ENCODE measurements at regions not wholly inside any gene's neighbourhood (a gene's known extent, or its start where the extent isn't known, plus 50 kb on each side); places are given as distances from the start of the nearest gene placed in this dataset.

GRCh38 chr20:55271371-55271770 is 733.9 kb downstream of the CBLN4 start:
- FAIRE-seq (no peak), DNase-seq (ENCODE audit: insufficient read length, low spot score) (no peak)
- TF ChIP-seq POLR2A (IDR thresholded peaks at IDR 0.05; ENCODE audit: low read depth, low read length) = no peak

- DNase-seq (ENCODE audit: insufficient read length, low spot score) (peak; percentile 5), FAIRE-seq (peak; percentile 11)
- no peak for TF ChIP-seq POLR2A (IDR thresholded peaks at IDR 0.05; ENCODE audit: low read depth, low read length)
Observed at GRCh38 chr20:55269913-55270312, 735.4 kb downstream of the CBLN4 start.

- no peak for DNase-seq (ENCODE audit: insufficient read length, low spot score)
- no peak for FAIRE-seq
- TF ChIP-seq POLR2A (IDR thresholded peaks at IDR 0.05; ENCODE audit: low read depth, low read length) = no peak
Observed at GRCh38 chr20:55266361-55266760, 739.0 kb downstream of the CBLN4 start.

GRCh38 chr20:55264703-55265239 is 740.5 kb downstream of the CBLN4 start:
- FAIRE-seq = no peak
- TF ChIP-seq POLR2A (IDR thresholded peaks at IDR 0.05; ENCODE audit: low read depth, low read length) = no peak
- no peak for DNase-seq (ENCODE audit: insufficient read length, low spot score)

- DNase-seq (ENCODE audit: insufficient read length, low spot score) = no peak
- no peak for FAIRE-seq
- no peak for TF ChIP-seq POLR2A (IDR thresholded peaks at IDR 0.05; ENCODE audit: low read depth, low read length)
Observed at GRCh38 chr20:55258559-55258958, 746.8 kb downstream of the CBLN4 start.

- FAIRE-seq (no peak), DNase-seq (ENCODE audit: insufficient read length, low spot score) (no peak)
- no peak for TF ChIP-seq POLR2A (IDR thresholded peaks at IDR 0.05; ENCODE audit: low read depth, low read length)
Observed at GRCh38 chr20:55255016-55255415, 750.3 kb downstream of the CBLN4 start.

GRCh38 chr20:55253781-55254180 is 751.5 kb downstream of the CBLN4 start:
- no peak for TF ChIP-seq POLR2A (IDR thresholded peaks at IDR 0.05; ENCODE audit: low read depth, low read length)
- DNase-seq (ENCODE audit: insufficient read length, low spot score) (no peak), FAIRE-seq (no peak)

- no peak for DNase-seq (ENCODE audit: insufficient read length, low spot score)
- no peak for TF ChIP-seq POLR2A (IDR thresholded peaks at IDR 0.05; ENCODE audit: low read depth, low read length)
- FAIRE-seq = no peak
Observed at GRCh38 chr20:55252521-55252920, 752.8 kb downstream of the CBLN4 start.

GRCh38 chr20:55251170-55251569 is 754.1 kb downstream of the CBLN4 start:
- no peak for TF ChIP-seq POLR2A (IDR thresholded peaks at IDR 0.05; ENCODE audit: low read depth, low read length)
- FAIRE-seq = no peak
- no peak for DNase-seq (ENCODE audit: insufficient read length, low spot score)

GRCh38 chr20:55242853-55243252 is 762.5 kb downstream of the CBLN4 start:
- DNase-seq (ENCODE audit: insufficient read length, low spot score) (no peak), FAIRE-seq (no peak)
- no peak for TF ChIP-seq POLR2A (IDR thresholded peaks at IDR 0.05; ENCODE audit: low read depth, low read length)

GRCh38 chr20:55239269-55239668 is 763.9 kb downstream of the DOK5 start:
- DNase-seq (ENCODE audit: insufficient read length, low spot score) = no peak
- FAIRE-seq = no peak
- no peak for TF ChIP-seq POLR2A (IDR thresholded peaks at IDR 0.05; ENCODE audit: low read depth, low read length)

- no peak for DNase-seq (ENCODE audit: insufficient read length, low spot score)
- FAIRE-seq = peak; percentile 30
- TF ChIP-seq POLR2A (IDR thresholded peaks at IDR 0.05; ENCODE audit: low read depth, low read length) = no peak
Observed at GRCh38 chr20:55232647-55233046, 757.3 kb downstream of the DOK5 start.

- no peak for TF ChIP-seq POLR2A (IDR thresholded peaks at IDR 0.05; ENCODE audit: low read depth, low read length)
- FAIRE-seq (no peak), DNase-seq (ENCODE audit: insufficient read length, low spot score) (no peak)
Observed at GRCh38 chr20:55229451-55229850, 754.1 kb downstream of the DOK5 start.

GRCh38 chr20:55216525-55217242 is 741.3 kb downstream of the DOK5 start:
- TF ChIP-seq POLR2A (IDR thresholded peaks at IDR 0.05; ENCODE audit: low read depth, low read length) = no peak
- peak; percentile 5 for DNase-seq (ENCODE audit: insufficient read length, low spot score)
- peak; percentile 67 for FAIRE-seq

GRCh38 chr20:55213653-55214052 is 738.3 kb downstream of the DOK5 start:
- DNase-seq (ENCODE audit: insufficient read length, low spot score) = no peak
- no peak for TF ChIP-seq POLR2A (IDR thresholded peaks at IDR 0.05; ENCODE audit: low read depth, low read length)
- no peak for FAIRE-seq
